ENCODE measurements at regions not wholly inside any gene's neighbourhood (a gene's known extent, or its start where the extent isn't known, plus 50 kb on each side); places are given as distances from the start of the nearest gene placed in this dataset.

DNA sequence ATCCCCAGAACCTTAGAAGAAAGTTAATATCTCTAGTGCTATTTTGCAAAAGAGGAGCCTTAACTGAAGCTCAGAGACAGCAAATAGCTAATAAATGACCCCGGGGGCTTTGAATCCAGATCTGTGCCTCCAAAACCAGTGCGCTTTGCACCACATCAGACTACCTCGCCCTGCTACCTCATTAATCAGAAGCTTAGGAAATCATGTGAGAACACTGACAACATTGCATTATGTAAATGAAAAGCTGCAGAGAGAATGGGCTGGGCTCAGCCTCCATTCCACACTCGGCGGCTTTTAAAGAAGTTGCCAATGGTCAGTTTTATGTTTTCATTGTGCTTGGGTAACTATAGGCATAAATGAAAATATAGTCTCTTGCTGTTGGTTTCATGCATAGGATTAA lies 54.0 kb upstream of the STMND1 start:
- Histone ChIP-seq H4K20me1 (replicated peaks; ENCODE audit: control insufficient read depth, insufficient read depth, low read length) (no peaks in the 10 kb centered on the region), H3K36me3 (ENCODE audit: control insufficient read depth, insufficient read depth, low read length) (no peaks in the 10 kb centered on the region), H3K4me1 (replicated peaks in 1 of 2; ENCODE audit: control insufficient read depth in 2 of 2, insufficient read depth in 2 of 2, low read length in 2 of 2) (no peaks in the 10 kb centered on the region), H3K9ac (ENCODE audit: insufficient read depth in 1 of 2, low read depth in 2 of 2, low read length in 2 of 2) (no peak overlapping the region), H3K27me3 (ENCODE audit: control insufficient read depth in 2 of 2, insufficient read depth in 2 of 2, low read length in 2 of 2) (0 out of 5 replicates have a peak, but pooled peaks cover 0 to under 1% of the 10 kb centered on the region in 2 experiments), H3K4me3 (no peak overlapping the region), H2AFZ (ENCODE audit: low read depth, low read length) (no peak overlapping the region), H3K9me3 (replicated peaks; ENCODE audit: control insufficient read depth, insufficient read depth, low read depth, low read length) (no peaks in the 10 kb centered on the region), H3K27ac (ENCODE audit: extremely low read depth, low read depth, low read length) (no peak overlapping the region), H3K9me1 (ENCODE audit: control insufficient read depth, insufficient read depth, low read length) (no peaks in the 10 kb centered on the region), H3K4me2 (ENCODE audit: insufficient read depth, low read length) (no peak overlapping the region), H3K79me2 (ENCODE audit: control insufficient read depth, insufficient read depth, low read length) (no peaks in the 10 kb centered on the region)
- intact Hi-C loops (cut with micrococcal nuclease) (no loop called here), in situ Hi-C loops (cut with MboI) (no loop called here)
- 2% methylated on average over 5 of the region's 5 CpGs for WGBS (ENCODE audit: insufficient coverage, low coverage, missing lambda C conversion rate)
- TF ChIP-seq RBFOX2 (IDR thresholded peaks at IDR 0.05; ENCODE audit: low read depth, low read length) (no peak), DACH1 (IDR thresholded peaks at IDR 0.05; ENCODE audit: partially characterized antibody) (no peak)
- BruUV-seq (replicated peaks): no TSS peak
- ChIA-PET POLR2A (interaction anchor here (0.6 kb wide), 1 partner anchor 532 kb away, joined by 3 read pairs; no protein-coding TSS in a partner anchor), CTCF (ENCODE audit: low intra/inter-chr PET ratio) (no interaction called here)
- ATAC-seq: no peak
- DNase-seq (ENCODE audit: extremely low read depth in 1 of 4, low spot score in 3 of 4): no peak
- FAIRE-seq: no peak

DNA sequence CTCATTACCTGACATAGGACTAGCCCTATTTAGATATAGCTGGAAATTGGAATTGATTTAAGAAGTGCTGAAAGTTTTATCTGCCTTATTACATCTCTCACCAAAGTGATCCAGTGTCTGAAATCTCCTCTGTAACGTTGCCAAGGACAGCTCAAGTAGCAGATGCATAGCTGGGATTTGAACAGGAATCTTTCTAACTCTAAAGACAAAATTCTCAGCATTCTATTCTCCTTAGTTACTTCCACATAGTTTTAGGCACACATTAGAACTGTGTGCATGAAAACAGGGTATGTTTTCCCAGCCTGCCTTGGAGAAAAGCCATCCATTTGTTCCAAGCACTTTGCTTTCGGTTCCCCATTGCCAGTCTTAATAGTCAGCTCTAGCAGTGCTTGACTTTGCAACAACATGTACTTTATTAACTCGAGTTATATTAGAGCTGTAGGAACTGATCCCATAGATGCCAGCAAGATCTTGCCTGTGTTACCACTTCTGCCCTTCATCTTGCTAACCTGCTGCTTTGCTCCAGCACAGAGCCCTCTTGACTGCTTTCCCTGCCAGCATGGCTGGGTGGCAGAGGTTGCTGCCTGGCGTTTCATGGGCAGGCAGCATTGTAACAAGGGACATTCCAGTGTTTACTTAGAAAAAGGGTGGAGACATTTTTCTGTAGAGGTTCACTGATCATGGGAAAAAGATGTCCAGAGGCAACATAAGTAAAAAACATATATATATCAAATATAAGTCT lies 56.1 kb upstream of the STMND1 start:
- Histone ChIP-seq H3K4me3 (no peak overlapping the region), H3K79me2 (ENCODE audit: control insufficient read depth, insufficient read depth, low read length) (no peaks in the 10 kb centered on the region), H3K27me3 (ENCODE audit: control insufficient read depth in 2 of 2, insufficient read depth in 2 of 2, low read length in 2 of 2) (no peaks in the 10 kb centered on the region), H3K4me2 (ENCODE audit: insufficient read depth, low read length) (no peak overlapping the region), H3K9me3 (replicated peaks; ENCODE audit: control insufficient read depth, insufficient read depth, low read depth, low read length) (no peaks in the 10 kb centered on the region), H3K9ac (ENCODE audit: insufficient read depth in 1 of 2, low read depth in 2 of 2, low read length in 2 of 2) (no peak overlapping the region), H3K27ac (ENCODE audit: extremely low read depth, low read depth, low read length) (no peak overlapping the region), H3K9me1 (ENCODE audit: control insufficient read depth, insufficient read depth, low read length) (no peaks in the 10 kb centered on the region), H3K36me3 (ENCODE audit: control insufficient read depth, insufficient read depth, low read length) (no peaks in the 10 kb centered on the region), H4K20me1 (replicated peaks; ENCODE audit: control insufficient read depth, insufficient read depth, low read length) (no peaks in the 10 kb centered on the region), H2AFZ (ENCODE audit: low read depth, low read length) (no peak overlapping the region), H3K4me1 (replicated peaks in 1 of 2; ENCODE audit: control insufficient read depth in 2 of 2, insufficient read depth in 2 of 2, low read length in 2 of 2) (no peaks in the 10 kb centered on the region)
- POLR2A ChIA-PET: no interaction called here
- BruUV-seq (replicated peaks): no TSS peak
- 4% methylated on average over 4 of the region's 4 CpGs for WGBS (ENCODE audit: insufficient coverage, low coverage, missing lambda C conversion rate)
- FAIRE-seq (no peak), DNase-seq (ENCODE audit: extremely low read depth in 1 of 4, low spot score in 3 of 4) (no peak), ATAC-seq (no peak)
- intact Hi-C loops (cut with micrococcal nuclease) (no loop called here), in situ Hi-C loops (cut with MboI) (no loop called here)
- CTCF ChIA-PET (ENCODE audit: low intra/inter-chr PET ratio): no interaction called here
- TF ChIP-seq FUS (optimal IDR thresholded peaks at IDR 0.05; ENCODE audit: low read depth, low read length): no peak
- TF ChIP-seq NCOA2 (IDR thresholded peaks at IDR 0.05; ENCODE audit: partially characterized antibody in 2 of 2): no peak
- TF ChIP-seq NEUROD1 (IDR thresholded peaks at IDR 0.05; ENCODE audit: borderline replicate concordance, low read depth, low read length, partially characterized antibody): no peak
- TF ChIP-seq ZNF699 (CRISPR knock-in tag; IDR thresholded peaks at IDR 0.05; ENCODE audit: insufficient replicate concordance): no peak
- no peak for TF ChIP-seq ZNF79 (CRISPR knock-in tag; IDR thresholded peaks at IDR 0.05; ENCODE audit: low read depth)
- no peak for TF ChIP-seq SAP30 (IDR thresholded peaks at IDR 0.05; ENCODE audit: borderline replicate concordance, insufficient read depth, low read depth, low read length, poor library complexity, severe bottlenecking)
- no peak for TF ChIP-seq KDM4B (IDR thresholded peaks at IDR 0.05; ENCODE audit: borderline replicate concordance in 2 of 2, low read depth in 1 of 2)
- no peak for TF ChIP-seq SUPT5H (IDR thresholded peaks at IDR 0.05)
- TF ChIP-seq ARID1B (IDR thresholded peaks at IDR 0.05): no peak
- TF ChIP-seq NFIC (IDR thresholded peaks at IDR 0.05): no peak
- no peak for TF ChIP-seq DDX20 (tag; IDR thresholded peaks at IDR 0.05; ENCODE audit: low read depth)
- TF ChIP-seq, protein P1, sequence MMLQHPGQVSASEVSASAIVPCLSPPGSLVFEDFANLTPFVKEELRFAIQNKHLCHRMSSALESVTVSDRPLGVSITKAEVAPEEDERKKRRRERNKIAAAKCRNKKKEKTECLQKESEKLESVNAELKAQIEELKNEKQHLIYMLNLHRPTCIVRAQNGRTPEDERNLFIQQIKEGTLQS (IDR thresholded peaks at IDR 0.05): no peak
- TF ChIP-seq, protein P1 (CRISPR knock-in tag; conservative IDR thresholded peaks at IDR 0.05): no peak
- TF ChIP-seq ZNF175 (CRISPR knock-in tag; IDR thresholded peaks at IDR 0.05; ENCODE audit: low read depth): no peak

Data from K562 (cell line).